HG02840 (cell line): ENCODE measurements at regions not wholly inside any gene's neighbourhood (a gene's known extent, or its start where the extent isn't known, plus 50 kb on each side); places are given as distances from the start of the nearest gene placed in this dataset.
"Not testable (repeated sequence)": the region's sequence is repeated elsewhere in the genome, so short reads cannot be mapped to it uniquely, and the experiment has no call there.

Experiments used
- ATAC-seq: cut with Tn5 transposase; IDR thresholded peaks from one replicate; pipeline ENCODE4 v1.9.1; 2021; ENCODE audit warnings: mild to moderate bottlenecking, moderate library complexity, moderate number of reproducible peaks; ENCODE audit not compliant: unreplicated experiment, low FRiP score

GRCh38 chr10:63986536-63986935, 465.3 kb downstream of the REEP3 start:
- no peak for ATAC-seq

- ATAC-seq = no peak
Measured at GRCh38 chr10:63987212-63987611, 466.0 kb downstream of the REEP3 start.

- ATAC-seq = no peak
Measured at GRCh38 chr10:63994371-63994770, 473.2 kb downstream of the REEP3 start.

GRCh38 chr10:64007157-64007556, 486.0 kb downstream of the REEP3 start:
- no peak for ATAC-seq

GRCh38 chr10:64010711-64011110, 489.5 kb downstream of the REEP3 start:
- no peak for ATAC-seq

- no peak for ATAC-seq
Measured at GRCh38 chr10:64011912-64012714, 490.9 kb downstream of the REEP3 start.

- ATAC-seq = no peak
Measured at GRCh38 chr10:64014281-64014680, 493.1 kb downstream of the REEP3 start.

GRCh38 chr10:64023926-64024470, 502.8 kb downstream of the REEP3 start:
- no peak for ATAC-seq

- ATAC-seq = no peak
Measured at GRCh38 chr10:64033711-64034110, 512.5 kb downstream of the REEP3 start.

- ATAC-seq = no peak
Measured at GRCh38 chr10:64036321-64036930, 515.2 kb downstream of the REEP3 start.

- ATAC-seq = no peak
Measured at GRCh38 chr10:64037071-64037661, 516.0 kb downstream of the REEP3 start.

- no peak for ATAC-seq
Measured at GRCh38 chr10:64038107-64038506, 516.9 kb downstream of the REEP3 start.

GRCh38 chr10:64039198-64039597, 518.0 kb downstream of the REEP3 start:
- ATAC-seq = no peak

GRCh38 chr10:64040781-64041180, 519.6 kb downstream of the REEP3 start:
- no peak for ATAC-seq

GRCh38 chr10:64041185-64041988, 520.2 kb downstream of the REEP3 start:
- ATAC-seq = peak; percentile 93

- no peak for ATAC-seq
Measured at GRCh38 chr10:64041989-64042490, 520.8 kb downstream of the REEP3 start.

GRCh38 chr10:64044098-64044497, 522.9 kb downstream of the REEP3 start:
- ATAC-seq = no peak

- not testable (repeated sequence) for ATAC-seq
Measured at GRCh38 chr10:64044957-64045632, 523.9 kb downstream of the REEP3 start.

GRCh38 chr10:64054392-64054791, 533.2 kb downstream of the REEP3 start:
- no peak for ATAC-seq

GRCh38 chr10:64059884-64060283, 538.7 kb downstream of the REEP3 start:
- no peak for ATAC-seq
